NB4 (cell line): ENCODE measurements at regions not wholly inside any gene's neighbourhood (a gene's known extent, or its start where the extent isn't known, plus 50 kb on each side); places are given as distances from the start of the nearest gene placed in this dataset.

ENCODE experiments used
- CTCF ChIP-seq: IDR thresholded peaks from one replicate; pipeline ENCODE4 v1.5.1; 2012; ENCODE audit warnings: low read depth, low read length
- MAX ChIP-seq: IDR thresholded peaks from 2 replicates; pipeline ENCODE4 v1.6.1; 2011; ENCODE audit warnings: low read depth, low read length
- MYC ChIP-seq: IDR thresholded peaks from 2 replicates; pipeline ENCODE4 v1.6.1; 2011; ENCODE audit warnings: low read depth, low read length
- POLR2A ChIP-seq: IDR thresholded peaks from 2 replicates; pipeline ENCODE4 v1.6.1; 2011; ENCODE audit warnings: mild to moderate bottlenecking; ENCODE audit not compliant: insufficient read length; ENCODE audit errors: extremely low read depth

GRCh38 chr18:28855989-28856388, 679.1 kb upstream of the CDH2 start:
- TF ChIP-seq CTCF (no peak), POLR2A (no peak), MYC (no peak), MAX (no peak)
